Activated naive CD4-positive, alpha-beta T cell treated with anti-CD3 and anti-CD28 coated beads, Interleukin-2, amount 50 U/mL, for 16 hours (primary cell): ENCODE measurements at regions not wholly inside any gene's neighbourhood (a gene's known extent, or its start where the extent isn't known, plus 50 kb on each side); places are given as distances from the start of the nearest gene placed in this dataset.
"Not testable (repeated sequence)": the region's sequence is repeated elsewhere in the genome, so short reads cannot be mapped to it uniquely, and the experiment has no call there.

Source experiments
- DNase-seq: peaks from one replicate; pipeline ENCODE4 v3.0.0-alpha.2; 2020

DNA sequence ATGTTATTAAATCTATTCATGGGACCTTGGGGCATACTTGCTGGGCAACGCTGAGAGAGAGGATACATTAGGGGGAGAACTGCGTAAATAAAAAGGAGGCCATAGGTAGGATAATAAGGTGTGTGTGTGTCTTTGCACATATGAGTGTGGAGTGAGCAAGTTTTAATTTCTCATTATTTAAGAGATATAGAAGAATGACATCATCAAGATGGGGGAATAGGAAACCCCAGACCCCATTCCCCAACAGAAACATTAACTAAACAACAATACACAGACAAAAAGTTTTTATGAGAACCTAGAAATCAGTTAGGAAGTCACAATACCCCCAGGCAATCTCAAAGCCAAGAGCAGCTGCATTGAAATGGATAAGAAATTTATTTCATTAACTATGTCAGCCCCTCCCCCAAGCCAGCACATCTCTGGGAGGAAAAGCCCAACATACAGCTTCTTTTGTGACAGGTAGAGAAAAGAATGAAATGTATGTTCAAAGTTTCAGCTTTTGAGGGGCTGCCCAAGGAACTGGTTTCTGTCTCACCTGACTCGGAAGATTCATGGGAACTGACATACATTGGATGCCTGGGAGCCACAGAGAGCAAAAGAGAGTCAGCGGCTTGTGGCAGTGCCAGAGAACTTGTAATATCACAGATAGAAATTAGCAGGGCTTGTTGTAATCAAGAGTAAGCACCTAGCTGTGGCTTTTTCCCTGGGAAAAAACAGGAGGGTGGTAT lies 234.3 kb upstream of the NFIA start:
- no peak for DNase-seq

DNA sequence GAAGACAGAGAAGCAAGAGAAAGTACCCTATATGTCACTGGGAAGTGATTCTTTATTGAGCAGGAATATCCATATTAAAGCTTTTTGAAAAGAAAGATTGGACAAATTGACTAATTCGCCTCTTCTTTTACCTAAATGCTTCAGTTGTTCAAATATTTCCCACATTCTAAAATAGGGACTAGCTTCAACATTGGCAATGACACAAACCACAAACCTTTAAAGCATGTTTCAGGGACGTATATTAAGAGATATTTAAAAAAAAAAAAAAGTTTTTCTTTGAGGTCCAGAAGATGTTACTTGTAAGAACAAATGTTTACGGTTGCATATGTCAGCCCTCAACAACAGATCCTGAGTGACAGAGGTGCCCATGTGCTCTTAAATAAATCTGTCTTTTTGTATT lies 235.0 kb upstream of the NFIA start:
- no peak for DNase-seq

DNA sequence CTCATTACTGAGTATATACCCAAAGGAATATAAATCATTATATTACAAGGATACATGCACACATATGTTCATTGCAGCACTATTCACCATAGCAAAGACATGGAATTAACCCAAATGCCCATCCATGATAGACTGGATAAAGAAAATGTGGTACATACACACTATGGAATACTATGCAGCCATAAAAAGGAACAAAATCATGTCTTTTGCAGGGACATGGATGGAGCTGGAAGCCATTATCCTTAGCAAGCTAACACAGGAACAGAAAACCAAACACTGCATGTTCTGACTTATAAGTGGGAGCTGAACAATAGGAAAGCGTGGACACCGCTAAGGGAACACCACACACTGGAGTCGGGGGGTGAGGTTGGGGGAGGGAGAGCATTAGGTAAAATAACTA lies 236.7 kb upstream of the NFIA start:
- DNase-seq, result not testable (repeated sequence)

DNA sequence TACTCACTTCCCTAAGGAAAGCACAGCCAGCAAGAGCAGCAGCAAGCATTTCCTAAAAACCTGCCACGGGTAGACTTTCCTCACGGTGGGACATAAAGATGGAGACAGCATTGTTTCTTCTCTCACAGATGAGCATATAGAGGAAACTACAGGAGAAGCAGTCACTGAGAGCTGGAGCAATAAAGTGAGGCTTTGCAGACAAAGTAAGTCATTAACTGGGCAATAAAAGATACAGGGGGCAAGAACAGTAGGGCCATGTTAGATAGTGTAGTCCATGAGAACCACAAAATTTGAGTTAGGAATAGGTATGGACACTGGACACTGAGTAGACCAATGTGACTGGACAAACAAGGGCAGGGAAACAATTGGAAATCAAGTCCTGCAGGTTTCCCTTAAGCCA lies 240.1 kb upstream of the NFIA start:
- DNase-seq, result no peak

DNA sequence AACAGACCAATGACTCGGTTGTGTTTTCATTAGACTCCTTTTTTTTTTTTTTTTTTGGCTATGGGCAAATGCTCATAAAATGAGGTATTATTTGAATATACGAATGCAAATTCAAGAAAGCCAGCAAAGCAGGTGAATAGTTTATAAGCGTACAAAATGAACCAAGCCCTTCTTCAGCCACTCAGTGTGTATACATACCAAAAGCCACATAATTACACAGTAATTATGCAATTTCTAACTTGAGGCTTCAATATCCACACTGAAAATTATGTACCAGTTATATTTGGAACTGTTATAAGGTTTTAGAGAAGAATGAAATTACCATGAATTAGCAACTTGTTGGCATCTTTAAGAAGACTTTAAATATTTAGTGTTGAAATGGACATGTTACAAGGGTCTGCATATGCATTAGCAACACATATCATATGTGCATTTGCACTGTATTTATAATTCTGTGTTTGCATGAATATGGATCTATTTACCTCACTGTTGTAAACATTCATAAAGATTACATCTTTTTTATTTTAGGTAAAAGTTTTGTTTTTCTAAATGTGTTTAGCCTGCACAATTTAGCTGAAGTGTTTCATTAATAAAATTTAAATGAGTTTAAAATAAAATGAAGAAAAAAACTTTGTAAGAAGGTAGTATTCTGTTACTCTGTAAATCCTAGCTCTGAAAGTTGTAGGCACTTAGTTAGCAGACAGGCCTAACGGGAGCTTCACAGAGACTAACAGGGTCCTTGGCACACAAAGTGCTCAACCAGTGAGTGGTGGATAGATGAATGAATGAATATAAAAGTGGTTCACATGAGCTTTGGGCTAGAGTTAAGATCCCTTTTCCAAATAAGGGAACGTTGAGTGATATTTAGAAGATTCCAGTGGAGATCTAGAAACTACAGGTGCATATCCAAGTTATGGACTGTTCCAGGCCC lies 241.0 kb upstream of the NFIA start:
- no peak for DNase-seq

DNA sequence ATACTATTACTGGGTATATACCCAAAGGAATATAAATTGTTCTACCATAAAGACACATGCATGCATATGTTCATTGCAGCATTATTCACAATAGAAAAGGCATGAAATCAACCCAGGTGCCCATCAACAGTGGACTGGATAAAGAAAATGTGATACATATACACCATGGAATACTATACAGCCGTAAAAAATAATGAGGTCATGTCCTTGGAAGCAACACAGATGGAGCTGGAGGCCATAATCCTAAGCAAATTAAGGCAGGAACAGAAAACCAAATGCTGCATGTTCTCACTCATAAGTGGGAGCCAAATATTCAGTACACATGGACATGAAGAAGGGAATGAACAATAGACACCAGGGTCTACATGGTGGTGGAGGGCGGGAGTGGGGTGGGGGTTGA lies 241.9 kb upstream of the NFIA start:
- not testable (repeated sequence) for DNase-seq

DNA sequence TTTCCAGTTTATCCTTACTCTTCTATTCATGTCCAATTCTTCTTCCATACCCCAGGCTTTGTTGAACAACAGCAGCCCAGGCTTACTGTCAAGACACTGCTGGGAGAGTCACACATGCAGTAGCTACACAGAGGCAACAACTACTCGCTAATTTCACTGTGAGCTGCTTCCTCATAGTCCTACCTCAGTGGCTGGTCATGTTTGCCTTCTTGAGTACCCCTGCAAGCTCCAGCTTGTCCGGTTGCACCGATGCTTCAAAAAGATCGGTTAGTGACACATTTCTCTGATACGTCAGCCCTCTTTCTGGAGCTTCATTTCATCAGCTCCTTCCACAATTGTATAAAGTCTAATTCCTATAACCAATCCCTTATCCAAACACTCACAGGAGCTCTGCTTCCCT lies 246.7 kb upstream of the NFIA start:
- DNase-seq, result no peak

DNA sequence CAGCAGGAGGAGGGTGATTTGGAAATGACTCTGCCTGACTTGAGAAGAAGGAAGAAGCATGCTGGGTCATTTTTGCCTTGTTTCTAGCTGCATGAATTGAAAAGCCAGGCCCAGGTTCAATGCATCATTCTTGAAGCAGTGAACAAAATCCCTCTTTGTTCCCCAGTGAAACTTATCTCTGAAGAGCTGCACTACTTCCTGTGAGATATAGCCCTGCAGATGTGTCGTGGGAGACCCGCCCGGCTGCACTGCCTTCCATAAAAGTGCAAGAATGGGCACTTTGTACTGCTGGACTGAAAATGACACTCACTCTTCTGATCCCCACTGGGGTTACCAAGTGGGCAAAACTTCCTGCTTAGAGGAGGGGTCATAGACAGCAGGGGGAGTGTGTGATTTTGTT lies 249.2 kb upstream of the NFIA start:
- no peak for DNase-seq

DNA sequence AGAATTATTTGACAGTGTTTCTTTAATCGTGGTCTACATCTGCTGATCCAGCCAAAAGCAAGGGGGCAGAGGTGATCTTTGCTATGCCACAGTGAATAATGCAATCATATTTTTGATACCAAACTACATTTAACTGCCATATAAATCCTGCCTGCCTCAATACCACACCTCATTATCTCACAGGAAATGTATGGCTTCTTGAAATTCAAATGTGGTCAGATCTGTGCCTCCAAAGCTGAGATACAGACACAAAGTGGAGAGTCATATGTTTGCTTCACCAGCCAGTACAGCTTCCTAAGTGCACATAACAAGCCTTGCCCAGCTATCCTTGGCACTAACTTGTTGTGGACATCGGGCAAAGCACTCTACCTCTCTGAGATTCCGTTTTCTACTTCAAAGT lies 250.0 kb upstream of the NFIA start:
- no peak for DNase-seq

DNA sequence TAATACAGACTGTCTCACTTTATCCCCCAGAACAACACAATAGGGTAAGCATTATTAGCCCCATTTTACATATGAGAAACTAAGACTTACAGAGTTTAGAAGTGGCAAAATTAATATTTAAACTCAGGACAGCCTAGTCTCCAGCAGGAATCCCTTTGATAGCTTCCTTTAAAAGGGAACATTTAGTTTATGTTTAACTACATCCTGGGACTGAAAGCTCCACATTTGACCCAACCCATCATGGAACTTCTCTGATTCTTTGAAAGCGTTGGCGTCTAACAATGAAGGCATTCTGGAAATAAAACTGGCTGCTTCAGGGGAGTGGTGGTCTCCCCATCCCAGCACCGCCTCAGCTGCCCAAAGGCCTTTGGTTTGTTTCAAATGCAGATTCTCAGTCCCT lies 250.6 kb upstream of the NFIA start:
- no peak for DNase-seq

DNA sequence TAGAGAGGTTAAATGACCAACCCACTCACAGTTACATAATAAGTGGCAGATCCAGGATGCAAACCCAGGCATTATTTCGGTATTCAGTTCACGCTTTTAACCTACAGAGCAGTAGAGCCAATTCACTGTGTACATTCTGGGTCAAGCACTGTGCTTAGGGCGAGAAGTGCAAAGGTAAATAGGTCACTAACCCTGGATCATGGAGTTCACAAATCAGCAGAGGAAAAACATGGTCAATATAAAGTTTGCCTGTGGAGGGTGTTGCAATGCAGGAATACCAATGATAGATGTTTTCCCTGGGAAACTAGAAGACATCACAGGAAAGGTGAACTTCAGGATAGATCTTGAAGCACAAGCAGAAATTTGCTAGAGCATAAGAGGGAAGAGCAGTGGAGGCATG lies 253.4 kb upstream of the NFIA start:
- DNase-seq, result no peak

DNA sequence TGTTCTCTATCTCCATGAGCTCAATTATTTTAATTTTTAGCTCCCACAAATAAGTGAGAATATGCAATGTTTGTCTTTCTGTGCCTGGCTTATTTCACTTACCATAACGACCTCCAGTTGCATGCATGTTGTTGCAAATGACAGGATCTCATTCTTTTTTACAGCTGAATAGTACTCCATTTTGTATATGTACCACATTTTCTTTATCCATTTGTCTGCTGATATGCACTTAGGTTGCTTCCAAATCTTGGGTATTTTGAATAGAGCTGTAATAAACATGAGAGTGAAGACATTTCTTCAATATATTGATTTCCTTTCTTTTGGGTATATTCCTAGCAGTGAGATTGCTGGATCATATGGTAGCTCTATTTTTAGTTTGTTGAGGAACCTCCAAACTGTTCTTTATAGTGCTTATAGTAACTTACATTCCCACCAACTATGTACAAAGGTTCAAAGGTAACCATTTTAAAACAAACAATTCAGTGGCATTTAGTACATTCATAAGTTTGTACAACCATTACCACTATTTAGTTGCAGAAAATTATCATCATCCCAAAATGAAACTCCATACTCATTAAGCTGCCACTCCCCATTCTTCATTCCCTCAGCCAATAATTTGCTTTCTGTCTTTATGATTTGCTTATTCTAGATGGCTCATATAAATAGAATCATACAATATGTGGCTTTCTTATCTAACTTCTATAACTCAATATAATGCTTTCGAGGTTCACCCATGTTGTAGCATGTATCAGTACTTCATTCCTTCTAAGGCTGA lies 255.9 kb upstream of the NFIA start:
- no peak for DNase-seq

DNA sequence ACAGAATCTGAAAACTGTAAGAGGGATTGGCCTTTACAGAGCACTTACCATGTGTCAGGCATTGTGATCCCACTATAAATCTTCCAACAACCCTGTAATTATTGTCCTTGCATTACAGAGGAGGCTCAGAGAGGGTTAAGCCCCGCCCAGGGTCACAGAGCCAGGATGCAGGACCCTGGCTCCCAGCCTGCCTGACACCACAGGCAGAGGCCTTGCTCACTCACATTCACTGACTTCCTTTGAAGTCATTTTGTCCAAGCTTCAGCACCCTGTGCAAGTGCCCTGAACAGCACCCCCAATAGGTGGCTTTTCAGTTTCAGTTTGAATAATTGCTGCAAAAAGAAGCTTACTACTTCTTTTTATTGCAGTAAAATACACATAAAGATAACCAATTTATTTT lies 256.8 kb upstream of the NFIA start:
- no peak for DNase-seq

DNA sequence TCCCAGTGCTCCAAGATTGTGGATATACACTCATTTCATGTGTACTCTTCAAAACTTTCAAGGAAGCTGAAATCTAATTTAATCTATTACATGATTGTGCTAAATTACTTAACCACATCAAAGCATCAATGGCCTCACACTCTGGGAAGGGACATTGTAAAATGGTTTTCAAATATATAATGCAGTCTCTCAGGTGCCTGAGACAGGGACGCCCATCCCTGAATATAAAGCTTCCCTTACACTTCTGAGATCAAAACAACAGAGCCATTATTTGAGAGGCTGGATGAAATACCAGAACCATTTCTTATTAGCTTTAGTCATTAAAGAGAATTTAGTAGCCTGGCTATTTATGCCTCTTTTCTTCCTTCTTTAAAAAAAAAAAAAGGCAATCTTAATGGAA lies 259.2 kb upstream of the NFIA start:
- DNase-seq, result no peak

DNA sequence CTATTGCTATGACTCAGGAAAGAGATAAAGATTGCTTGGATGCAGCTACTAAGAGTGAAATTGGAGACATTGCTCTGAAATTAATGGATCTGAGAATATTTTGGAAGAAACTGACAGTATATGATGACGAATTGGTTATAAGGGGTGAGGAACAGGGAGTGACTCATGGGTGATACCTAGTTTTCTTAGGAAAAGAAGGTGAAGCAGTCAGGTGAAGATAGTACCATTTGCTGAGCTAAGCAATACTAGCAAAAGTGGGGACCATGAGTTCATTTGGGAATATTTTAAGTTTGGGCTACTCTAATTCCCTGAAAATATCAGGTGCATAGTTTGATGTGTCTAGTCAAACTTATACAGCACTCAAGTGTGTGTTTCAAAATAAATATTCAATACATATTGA lies 260.1 kb upstream of the NFIA start:
- no peak for DNase-seq

DNA sequence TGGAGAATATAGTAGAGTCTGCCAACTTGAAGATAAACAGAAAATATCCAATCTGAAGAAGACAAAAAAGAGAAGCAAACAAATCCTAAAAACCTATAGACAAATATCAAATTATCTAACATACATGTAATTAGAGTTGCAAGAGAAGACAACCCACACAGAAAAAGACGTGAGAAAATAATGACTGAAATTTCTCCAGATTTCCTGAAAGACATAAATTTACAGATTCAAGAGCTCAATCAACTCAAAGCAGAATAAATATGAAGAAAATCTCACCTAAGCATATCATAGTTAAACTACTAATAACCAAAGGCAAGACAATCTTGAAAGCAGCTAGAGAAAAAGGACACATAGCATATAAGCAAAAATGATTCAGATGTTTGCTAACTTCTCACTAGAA lies 261.2 kb upstream of the NFIA start:
- DNase-seq, result no peak

DNA sequence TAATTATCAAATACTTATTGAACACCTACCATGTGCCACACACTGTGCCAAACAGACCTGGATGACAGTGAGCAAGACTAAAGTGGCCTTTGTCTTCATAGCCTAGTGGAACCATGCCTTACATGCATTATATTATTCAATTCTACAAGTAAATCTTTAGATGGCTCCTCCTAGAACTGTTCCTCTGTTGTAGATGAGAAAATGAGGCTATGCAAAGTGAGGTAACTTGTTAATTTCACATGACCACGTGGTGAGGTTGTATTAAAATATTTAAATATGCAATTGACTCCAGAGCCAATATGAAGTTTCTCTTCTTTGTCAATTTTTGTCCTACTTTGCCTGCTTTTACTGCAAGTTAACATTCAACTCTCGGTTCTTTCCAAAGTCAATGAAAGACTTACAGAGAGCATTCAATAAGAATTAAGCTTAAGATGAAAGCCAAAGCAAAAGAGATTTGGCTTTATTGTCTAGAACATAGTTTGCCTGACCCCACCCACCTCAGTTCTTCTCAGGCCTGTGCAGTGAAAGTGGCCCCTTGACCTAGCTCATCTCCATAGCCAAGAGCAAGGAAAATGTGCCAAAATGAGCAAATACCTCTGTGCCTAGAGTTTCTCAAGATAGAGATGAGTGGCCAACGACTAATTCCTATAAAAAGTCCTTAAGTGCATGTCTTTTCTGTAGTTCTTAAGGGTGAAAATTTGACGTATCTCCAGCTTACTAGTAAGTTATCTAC lies 263.2 kb upstream of the NFIA start:
- DNase-seq, result no peak

DNA sequence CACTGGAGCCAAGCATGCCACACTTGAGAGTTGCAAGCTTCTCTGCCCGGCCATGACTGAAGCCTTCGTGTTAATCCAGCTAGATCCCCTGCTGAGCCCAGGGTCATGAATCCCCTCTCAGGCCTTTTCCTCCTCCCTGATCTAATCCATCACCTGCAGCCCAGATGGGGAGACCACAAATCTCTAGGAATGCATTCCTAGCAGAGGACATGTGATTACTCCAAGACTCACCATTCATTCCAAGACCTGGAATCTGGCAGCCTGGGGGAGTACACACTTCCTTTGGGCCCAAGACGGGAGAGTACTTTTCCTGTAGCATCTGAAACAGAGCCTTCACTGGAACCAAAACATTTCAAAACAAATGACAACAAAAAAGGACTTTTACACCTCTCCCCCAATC lies 269.3 kb upstream of the NFIA start:
- DNase-seq, result no peak

DNA sequence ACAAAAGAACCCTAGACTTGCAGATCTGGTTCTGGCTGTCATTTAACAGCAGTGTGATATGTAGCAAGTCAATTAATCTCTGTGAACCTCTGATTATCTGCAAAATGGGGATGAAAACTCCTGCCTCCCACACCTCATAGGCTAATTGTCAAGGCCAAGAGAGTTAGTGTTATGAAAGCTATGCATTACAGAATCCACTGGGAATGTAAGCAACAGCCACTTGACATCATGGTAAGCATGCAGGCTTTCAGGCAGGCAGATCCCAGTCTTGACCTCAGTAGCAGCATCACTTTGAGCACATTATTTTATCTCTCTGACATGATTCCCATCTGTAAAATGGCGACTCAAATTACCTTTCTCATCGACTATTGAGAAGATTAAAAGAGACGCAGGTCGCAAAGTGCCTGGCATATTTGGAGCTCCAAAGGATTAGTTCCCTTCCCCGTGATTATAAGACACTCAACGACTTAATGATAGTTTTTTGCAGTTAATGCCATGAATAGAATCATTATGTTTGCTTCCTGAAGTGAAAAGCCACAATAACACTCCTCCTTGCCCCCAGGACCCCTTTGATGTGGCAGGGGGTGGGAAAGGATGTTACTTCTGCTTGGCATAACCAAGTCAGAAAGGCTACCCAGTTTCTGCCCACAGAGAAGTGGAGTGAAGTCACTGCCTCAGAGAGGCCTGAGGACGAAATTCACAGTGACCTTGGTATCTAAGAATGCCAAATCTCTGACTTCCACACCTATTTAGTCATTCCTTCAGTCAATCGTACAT lies 273.0 kb upstream of the NFIA start:
- no peak for DNase-seq

DNA sequence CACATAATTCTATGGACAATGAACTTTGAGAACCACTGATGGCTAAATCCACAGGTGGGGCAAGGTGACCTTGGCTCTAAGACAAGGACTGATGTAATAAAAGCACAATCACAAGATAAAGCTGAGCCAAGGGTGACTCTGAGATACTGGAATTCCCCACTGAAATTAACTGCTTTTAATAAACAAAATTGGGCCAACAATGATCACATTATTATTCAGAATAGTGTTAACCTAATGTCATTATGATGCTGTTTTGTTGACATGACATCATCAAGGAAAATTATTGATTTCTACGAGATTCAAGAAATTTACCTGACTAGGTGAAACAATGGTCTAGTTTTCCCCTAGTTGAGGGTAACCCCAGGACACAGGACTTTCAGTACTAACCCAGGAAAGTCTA lies 273.7 kb upstream of the NFIA start:
- DNase-seq, result no peak

DNA sequence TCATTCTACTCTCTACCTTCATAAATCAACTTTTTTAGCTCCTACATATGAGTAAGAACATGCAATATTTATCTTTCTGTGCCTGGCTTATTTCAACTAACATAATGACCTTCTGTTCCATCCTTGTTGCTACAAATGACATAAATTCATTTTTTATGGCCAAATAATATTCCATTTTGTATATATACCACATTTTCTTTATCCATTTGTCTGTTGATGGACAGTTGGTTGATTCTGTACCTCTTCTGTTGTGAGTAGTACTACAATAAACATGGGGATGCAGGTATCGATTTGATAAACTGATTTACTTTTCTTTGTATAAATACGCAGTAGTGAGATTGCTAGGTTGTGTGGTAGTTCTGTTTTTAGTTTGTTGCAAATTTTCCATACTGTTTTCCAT lies 279.5 kb upstream of the NFIA start:
- DNase-seq, result no peak

DNA sequence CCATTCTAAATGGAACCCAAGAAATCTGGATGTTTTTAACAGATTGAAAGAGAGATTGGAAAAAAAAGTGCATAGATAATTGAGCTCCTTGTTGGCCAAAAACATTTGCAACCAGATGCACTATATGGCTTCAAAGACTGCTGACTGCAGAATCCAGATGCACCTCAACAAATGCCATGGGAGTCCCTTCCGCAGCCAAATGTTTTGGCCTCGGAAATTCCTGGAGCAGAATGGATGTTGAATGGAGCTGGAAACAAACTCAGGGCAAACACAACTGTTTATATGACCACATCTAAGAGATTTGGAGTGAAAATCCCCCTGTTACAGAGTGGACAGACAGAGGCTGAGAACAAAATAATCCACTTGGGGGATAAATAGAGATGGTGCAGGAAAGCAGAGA lies 285.0 kb upstream of the NFIA start:
- DNase-seq, result no peak
